LNCaP clone FGC (cell line): ENCODE measurements at regions not wholly inside any gene's neighbourhood (a gene's known extent, or its start where the extent isn't known, plus 50 kb on each side); places are given as distances from the start of the nearest gene placed in this dataset.
A peak's percentile ranks its signal among the peaks of the same experiment; 100 is the strongest.

Source experiments
- DNase-seq: peaks from one replicate; pipeline ENCODE4 v3.0.0-alpha.2; 2011; ENCODE audit warnings: low read depth
- H3K4me3 ChIP-seq: 2 replicates; pipeline ENCODE4 v1.5.1; 2011; ENCODE audit warnings: mild to moderate bottlenecking, low read depth, low read length, control low read depth
- TF ChIP-seq, protein P1 (sequence below): IDR thresholded peaks from 2 replicates; pipeline ENCODE4 v1.5.1; 2012; ENCODE audit warnings: mild to moderate bottlenecking; ENCODE audit not compliant: control insufficient read depth, insufficient read depth; ENCODE audit errors: extremely low read depth

DNA sequence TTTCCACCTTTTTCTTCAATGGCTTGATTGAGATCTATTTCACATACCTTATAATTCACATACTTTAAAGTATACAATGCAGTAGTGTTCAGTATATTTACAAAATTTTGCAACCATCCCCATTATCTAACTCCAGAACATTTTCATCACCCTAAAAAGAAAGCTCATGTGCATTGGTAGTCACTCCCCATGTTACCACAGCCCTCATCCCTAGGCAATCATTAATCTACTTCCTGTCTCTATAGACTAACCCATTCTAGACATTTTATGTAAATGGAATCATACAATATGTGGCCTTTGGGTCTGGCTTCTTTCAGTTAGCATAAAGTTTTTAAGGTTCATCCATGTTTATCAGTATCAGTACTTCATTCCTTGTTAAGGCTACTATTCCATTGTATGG is 214.2 kb downstream of the WDR11 start:
- H3K4me3 ChIP-seq = no peak overlapping the region
- no peak for DNase-seq
- TF ChIP-seq, protein P1, sequence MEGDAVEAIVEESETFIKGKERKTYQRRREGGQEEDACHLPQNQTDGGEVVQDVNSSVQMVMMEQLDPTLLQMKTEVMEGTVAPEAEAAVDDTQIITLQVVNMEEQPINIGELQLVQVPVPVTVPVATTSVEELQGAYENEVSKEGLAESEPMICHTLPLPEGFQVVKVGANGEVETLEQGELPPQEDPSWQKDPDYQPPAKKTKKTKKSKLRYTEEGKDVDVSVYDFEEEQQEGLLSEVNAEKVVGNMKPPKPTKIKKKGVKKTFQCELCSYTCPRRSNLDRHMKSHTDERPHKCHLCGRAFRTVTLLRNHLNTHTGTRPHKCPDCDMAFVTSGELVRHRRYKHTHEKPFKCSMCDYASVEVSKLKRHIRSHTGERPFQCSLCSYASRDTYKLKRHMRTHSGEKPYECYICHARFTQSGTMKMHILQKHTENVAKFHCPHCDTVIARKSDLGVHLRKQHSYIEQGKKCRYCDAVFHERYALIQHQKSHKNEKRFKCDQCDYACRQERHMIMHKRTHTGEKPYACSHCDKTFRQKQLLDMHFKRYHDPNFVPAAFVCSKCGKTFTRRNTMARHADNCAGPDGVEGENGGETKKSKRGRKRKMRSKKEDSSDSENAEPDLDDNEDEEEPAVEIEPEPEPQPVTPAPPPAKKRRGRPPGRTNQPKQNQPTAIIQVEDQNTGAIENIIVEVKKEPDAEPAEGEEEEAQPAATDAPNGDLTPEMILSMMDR = no peak

DNA sequence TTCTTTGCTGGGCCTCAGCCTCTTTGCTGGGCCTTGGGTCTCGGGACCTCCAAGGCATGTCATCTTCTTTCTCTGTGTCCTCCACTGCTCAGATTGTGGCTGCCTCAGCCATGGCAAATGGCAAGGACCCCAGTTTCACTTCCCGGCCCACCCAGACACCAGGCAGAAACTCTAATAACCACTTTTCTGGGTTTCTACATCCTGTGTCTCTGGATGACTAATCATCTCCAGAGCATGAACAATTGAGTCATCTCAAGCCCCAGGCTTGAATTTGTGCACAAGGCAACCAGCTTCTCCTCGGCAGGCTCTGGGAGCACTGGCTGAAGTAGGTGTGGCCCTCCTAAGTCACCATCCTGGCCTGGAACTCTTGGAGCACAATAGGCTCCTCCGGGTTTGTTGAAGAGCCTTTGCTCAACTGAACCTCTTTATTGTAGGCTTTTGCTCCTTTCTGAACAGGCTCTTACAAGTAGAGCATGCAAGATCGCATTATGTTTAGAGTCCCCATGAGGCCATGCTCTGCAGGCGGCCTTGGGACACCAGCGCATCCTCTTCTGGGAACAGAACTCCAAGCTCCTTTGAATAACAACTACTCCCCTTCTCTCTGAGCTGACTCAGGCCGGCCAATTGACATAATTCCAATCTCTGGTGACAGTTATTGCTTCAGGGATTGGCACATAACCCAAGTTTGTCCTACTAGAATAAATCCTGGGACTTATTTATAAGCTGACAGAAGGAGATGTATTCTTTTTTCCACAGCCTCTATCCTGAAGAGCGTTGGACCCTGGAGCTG is 218.1 kb downstream of the WDR11 start:
- TF ChIP-seq, protein P1 = no peak
- no peak for DNase-seq

DNA sequence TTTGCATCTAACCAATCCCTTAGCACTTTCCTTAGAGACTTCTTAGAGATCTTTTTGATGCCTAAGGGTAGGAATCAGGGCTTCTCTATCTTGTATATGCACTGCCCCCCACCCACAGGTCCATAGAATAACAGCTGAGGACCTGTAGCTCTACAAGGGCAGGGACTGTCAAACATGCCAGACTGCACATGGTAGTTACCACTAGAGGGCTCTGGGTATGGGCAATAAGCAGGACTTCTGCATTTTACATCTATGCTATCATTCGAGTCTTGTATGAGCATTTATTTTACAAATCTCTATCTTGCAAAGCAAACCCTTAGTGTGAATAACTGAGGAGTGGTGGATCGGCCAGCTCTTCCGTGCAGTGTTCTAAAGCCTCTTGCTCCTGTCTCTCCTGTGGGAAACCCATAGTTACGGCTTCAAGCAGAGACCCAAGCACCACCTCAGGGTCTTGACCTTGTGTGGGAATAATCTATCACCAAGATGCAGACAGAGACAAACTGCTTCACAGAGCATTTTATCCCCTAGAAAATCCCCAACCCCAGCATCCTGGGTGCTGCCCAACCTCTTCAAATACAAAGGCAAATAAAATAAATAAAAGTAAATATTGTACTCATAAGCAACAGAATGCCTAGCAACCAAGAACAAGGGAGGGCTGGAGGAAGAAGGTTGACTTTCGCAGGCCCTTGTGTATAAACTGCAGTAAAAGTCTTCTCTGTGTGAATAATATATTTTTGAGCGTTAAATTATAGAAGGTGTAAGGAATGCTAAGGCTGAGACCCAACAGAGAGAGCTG is 219.3 kb downstream of the WDR11 start:
- TF ChIP-seq, protein P1 = peak; percentile 38
- peak; percentile 54 for DNase-seq
- no peak overlapping the region for H3K4me3 ChIP-seq

More for the DNA sequence above, 218.1 kb downstream of the WDR11 start:
- no peak overlapping the region for H3K4me3 ChIP-seq

DNA sequence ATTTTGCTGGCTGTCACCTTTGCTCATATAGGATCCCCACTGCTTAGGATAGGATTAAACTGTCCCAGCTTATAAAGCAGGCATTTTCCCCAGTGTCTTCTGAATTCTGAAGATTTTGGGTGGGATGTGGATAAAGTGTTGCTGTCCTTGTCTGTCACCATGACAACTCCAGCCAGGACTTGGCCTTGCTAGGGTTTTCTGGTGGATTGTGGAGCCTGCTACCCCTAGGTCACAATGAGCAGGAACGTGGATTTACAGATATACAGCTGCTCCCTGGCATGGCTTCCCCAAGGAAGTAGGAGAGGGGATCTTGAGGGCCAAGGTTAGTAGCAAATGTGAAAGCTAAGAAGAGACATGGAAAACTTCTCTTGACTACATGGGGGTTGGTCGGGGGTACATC is 220.7 kb downstream of the WDR11 start:
- H3K4me3 ChIP-seq = no peak overlapping the region
- DNase-seq = no peak
- TF ChIP-seq, protein P1 = no peak

DNA sequence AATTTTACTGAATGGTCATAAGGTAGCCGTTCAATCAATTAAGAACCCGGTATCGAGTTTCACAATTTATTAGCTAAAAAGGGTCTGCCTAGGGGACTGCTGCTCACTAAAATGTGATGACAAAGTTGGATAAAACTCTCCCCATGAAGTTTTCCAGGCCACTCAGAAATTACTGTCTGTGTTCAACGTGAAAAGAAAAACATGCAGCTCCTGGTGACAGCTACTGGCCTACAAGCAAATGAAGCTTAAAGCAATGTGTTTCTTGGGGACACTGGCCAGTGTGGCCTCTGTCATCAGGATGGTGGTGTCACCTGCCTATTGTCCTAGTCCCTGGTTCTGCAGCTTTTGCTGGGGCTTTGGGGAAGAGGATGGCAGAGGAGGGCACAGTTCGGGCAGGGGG is 222.6 kb downstream of the WDR11 start:
- no peak overlapping the region for H3K4me3 ChIP-seq
- TF ChIP-seq, protein P1 = no peak
- no peak for DNase-seq

DNA sequence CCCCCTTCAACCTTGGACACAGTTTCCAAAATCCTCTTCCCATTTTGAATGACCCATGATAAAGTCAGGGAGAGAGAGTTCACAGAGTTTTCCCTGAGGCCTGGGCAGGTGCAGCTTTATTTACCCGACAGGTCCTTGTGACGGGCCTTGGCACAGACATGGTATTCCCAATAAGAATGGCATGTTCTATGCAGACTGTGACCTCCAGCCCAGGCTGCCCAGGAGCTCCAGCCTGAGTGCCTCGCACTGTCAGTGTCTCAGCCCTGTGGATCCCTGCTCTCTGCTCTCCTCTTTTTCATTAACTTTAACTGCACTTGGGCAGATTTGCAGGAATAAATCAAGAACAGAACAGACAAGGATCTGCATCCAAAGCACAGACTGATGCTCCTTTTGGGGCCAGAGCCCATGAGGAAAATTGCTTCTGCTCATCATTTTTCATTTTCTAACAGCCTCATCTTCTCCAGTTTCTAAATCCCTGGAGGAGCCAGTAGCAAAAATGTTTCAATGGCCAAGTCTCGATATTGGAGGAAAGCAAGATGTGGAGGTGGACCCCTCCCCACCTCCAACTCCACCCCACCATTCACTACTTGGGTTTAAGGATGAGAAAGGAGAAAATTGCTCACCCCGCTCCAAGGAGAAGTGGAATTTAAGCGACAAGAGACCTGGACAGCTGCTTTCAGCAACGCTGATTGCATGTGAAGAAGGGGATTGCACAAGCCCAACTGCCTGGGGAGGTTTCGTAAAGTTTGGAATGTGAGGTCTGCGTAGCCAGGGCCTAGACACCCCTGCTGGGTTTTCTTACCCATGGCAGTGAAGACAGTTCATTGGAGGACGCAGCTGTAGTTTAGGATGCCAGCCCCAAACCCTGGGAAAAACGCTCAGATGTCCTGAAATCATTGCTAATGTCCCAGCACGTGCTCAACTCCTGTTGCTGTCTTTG is 225.9 kb downstream of the WDR11 start:
- peak; percentile 51 for DNase-seq
- TF ChIP-seq, protein P1 = no peak
- H3K4me3 ChIP-seq = no peak overlapping the region
